HG03469 (cell line): ENCODE measurements at regions not wholly inside any gene's neighbourhood (a gene's known extent, or its start where the extent isn't known, plus 50 kb on each side); places are given as distances from the start of the nearest gene placed in this dataset.
"Not testable (repeated sequence)": the region's sequence is repeated elsewhere in the genome, so short reads cannot be mapped to it uniquely, and the experiment has no call there.

Experiments
- ATAC-seq: cut with Tn5 transposase; IDR thresholded peaks from one replicate; pipeline ENCODE4 v1.9.1; 2021; ENCODE audit warnings: mild to moderate bottlenecking, moderate library complexity, moderate number of reproducible peaks; ENCODE audit not compliant: unreplicated experiment

- ATAC-seq: not testable (repeated sequence)
These were observed 61.2 kb upstream of the MINDY3 start for GRCh38 chr10:15921423-15921945.

GRCh38 chr10:15931376-15931775 is 71.1 kb upstream of the MINDY3 start:
- no peak for ATAC-seq

GRCh38 chr10:15939543-15939942 is 79.2 kb upstream of the MINDY3 start:
- ATAC-seq: not testable (repeated sequence)

GRCh38 chr10:15943426-15943825 is 83.1 kb upstream of the MINDY3 start:
- no peak for ATAC-seq

GRCh38 chr10:15954188-15954587 is 93.9 kb upstream of the MINDY3 start:
- ATAC-seq: no peak

- ATAC-seq: no peak
These were observed 100.0 kb upstream of the MINDY3 start for GRCh38 chr10:15960277-15960676.

GRCh38 chr10:15972736-15973135 is 112.4 kb upstream of the MINDY3 start:
- ATAC-seq: not testable (repeated sequence)

GRCh38 chr10:15985690-15986089 is 125.4 kb upstream of the MINDY3 start:
- ATAC-seq: no peak

GRCh38 chr10:15990535-15991129 is 130.3 kb upstream of the MINDY3 start:
- ATAC-seq: no peak

GRCh38 chr10:15997313-15997712 is 137.0 kb upstream of the MINDY3 start:
- ATAC-seq: no peak

GRCh38 chr10:16001581-16001980 is 141.3 kb upstream of the MINDY3 start:
- ATAC-seq: no peak

GRCh38 chr10:16009785-16010184 is 149.5 kb upstream of the MINDY3 start:
- no peak for ATAC-seq

GRCh38 chr10:16011548-16011947 is 151.2 kb upstream of the MINDY3 start:
- ATAC-seq: no peak

GRCh38 chr10:16014469-16014868 is 154.2 kb upstream of the MINDY3 start:
- no peak for ATAC-seq

- no peak for ATAC-seq
These were observed 156.4 kb upstream of the MINDY3 start for GRCh38 chr10:16016688-16017087.

GRCh38 chr10:16020836-16021235 is 160.5 kb upstream of the MINDY3 start:
- ATAC-seq: no peak

GRCh38 chr10:16026832-16027231 is 166.5 kb upstream of the MINDY3 start:
- not testable (repeated sequence) for ATAC-seq

GRCh38 chr10:16030562-16030961 is 170.3 kb upstream of the MINDY3 start:
- ATAC-seq: no peak

- no peak for ATAC-seq
These were observed 188.7 kb upstream of the MINDY3 start for GRCh38 chr10:16049050-16049449.

GRCh38 chr10:16049782-16050181 is 189.5 kb upstream of the MINDY3 start:
- ATAC-seq: no peak

GRCh38 chr10:16063350-16063749 is 203.0 kb upstream of the MINDY3 start:
- ATAC-seq: no peak

- not testable (repeated sequence) for ATAC-seq
These were observed 223.2 kb upstream of the MINDY3 start for GRCh38 chr10:16083551-16083950.

GRCh38 chr10:16105082-16105481 is 244.8 kb upstream of the MINDY3 start:
- no peak for ATAC-seq
